B cell (primary cell): ENCODE measurements at regions not wholly inside any gene's neighbourhood (a gene's known extent, or its start where the extent isn't known, plus 50 kb on each side); places are given as distances from the start of the nearest gene placed in this dataset.

Experiments used
- CTCF ChIP-seq: fragments of 200-600 bp; IDR thresholded peaks from one replicate; pipeline ENCODE4 v1.8.0; 2022; ENCODE audit warnings: antibody characterized with exemption, mild to moderate bottlenecking
- EZH2 ChIP-seq: IDR thresholded peaks from 2 replicates; pipeline ENCODE4 v1.6.1; 2012; ENCODE audit warnings: borderline replicate concordance, low read depth, mild to moderate bottlenecking, moderate library complexity, low read length; ENCODE audit not compliant: insufficient read depth, poor library complexity, severe bottlenecking

DNA sequence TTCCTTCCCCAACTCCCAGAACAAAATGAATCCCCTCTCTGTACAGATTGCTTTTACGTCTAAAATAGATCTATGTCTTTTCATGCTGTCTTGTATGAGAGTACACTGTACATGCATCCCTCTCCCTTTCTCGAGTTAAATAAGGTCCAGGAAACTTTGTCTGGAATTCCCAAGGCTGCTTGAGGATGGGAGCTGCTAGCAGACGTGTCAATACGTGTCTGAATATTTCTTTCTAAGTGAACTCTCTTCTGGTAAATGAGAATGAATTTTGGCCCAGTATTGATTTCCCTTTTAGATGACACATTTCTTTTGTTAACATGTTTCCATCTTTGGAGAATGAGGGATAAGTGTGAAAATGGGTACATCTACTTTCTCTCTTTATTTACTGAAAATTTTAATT is 59.6 kb upstream of the GAS1 start:
- TF ChIP-seq CTCF: no peak
- TF ChIP-seq EZH2: no peak
